Parathyroid adenoma (tissue), 2 donors: ENCODE measurements at regions not wholly inside any gene's neighbourhood (a gene's known extent, or its start where the extent isn't known, plus 50 kb on each side); places are given as distances from the start of the nearest gene placed in this dataset.

Experiments used
- H2AFZ ChIP-seq: fragments of 300-600 bp; sonication (generic); one replicate; pipeline ENCODE4 v1.7.0; 2017; ENCODE audit warnings: antibody characterized with exemption, mild to moderate bottlenecking
- H3K27ac ChIP-seq: fragments of 300-600 bp; sonication (generic); one replicate; pipeline ENCODE4 v1.7.0; 2017
- H3K27me3 ChIP-seq: fragments of 300-600 bp; sonication (generic); one replicate; pipeline ENCODE4 v1.7.0; 2017; ENCODE audit warnings: low read length; ENCODE audit not compliant: control insufficient read depth, insufficient read depth
- H3K36me3 ChIP-seq: fragments of 300-600 bp; sonication (generic); one replicate; pipeline ENCODE4 v1.7.0; 2017; ENCODE audit warnings: low read length; ENCODE audit not compliant: control insufficient read depth, insufficient read depth
- H3K4me1 ChIP-seq: fragments of 300-600 bp; sonication (generic); one replicate; pipeline ENCODE4 v1.7.0; 2017; ENCODE audit warnings: control low read depth
- H3K4me2 ChIP-seq: fragments of 300-600 bp; sonication (generic); one replicate; pipeline ENCODE4 v1.7.0; 2017; ENCODE audit warnings: low read length
- H3K4me3 ChIP-seq: fragments of 300-600 bp; sonication (generic); one replicate; pipeline ENCODE4 v1.7.0; 2017; ENCODE audit warnings: low read depth, low read length
- H3K79me2 ChIP-seq: fragments of 300-600 bp; sonication (generic); one replicate; pipeline ENCODE4 v1.7.0; 2017; ENCODE audit warnings: control low read depth
- H3K9ac ChIP-seq: fragments of 300-600 bp; sonication (generic); one replicate; pipeline ENCODE4 v1.7.0; 2017; ENCODE audit warnings: mild to moderate bottlenecking
- H3K9me3 ChIP-seq: fragments of 300-600 bp; sonication (generic); one replicate; pipeline ENCODE4 v1.7.0; 2017; ENCODE audit warnings: low read length; ENCODE audit not compliant: control insufficient read depth
- CTCF ChIP-seq: fragments of 300-600 bp; sonication (generic); IDR thresholded peaks from one replicate; pipeline ENCODE4 v1.7.0; 2017; ENCODE audit warnings: antibody characterized with exemption, mild to moderate bottlenecking
- donor health status: primary hyperparathyroidism.

DNA sequence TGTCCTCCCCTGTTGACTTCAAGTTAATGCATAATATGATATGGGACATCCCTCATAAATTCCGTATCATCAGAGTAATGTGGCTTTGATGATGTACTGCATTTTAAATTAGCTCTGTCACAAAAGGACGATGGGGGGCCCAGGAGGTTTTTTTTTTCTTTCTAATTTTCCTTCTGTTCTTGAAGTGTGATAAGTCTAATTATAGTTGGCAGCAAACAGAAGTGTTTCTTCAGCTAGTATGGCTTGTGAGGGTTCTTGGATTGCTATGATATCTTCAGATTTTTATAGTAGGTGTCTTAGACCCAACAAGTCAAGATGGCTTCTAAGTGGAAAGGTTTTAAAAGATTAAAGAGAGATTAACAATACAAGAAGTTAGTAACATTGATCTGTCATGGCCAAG is 796.2 kb upstream of the RBFOX1 start:
- H3K4me2 ChIP-seq = no peak overlapping the region
- no peak overlapping the region for H2AFZ ChIP-seq
- no peaks in the 10 kb centered on the region for H3K27me3 ChIP-seq
- no peaks in the 10 kb centered on the region for H3K4me1 ChIP-seq
- no peak for TF ChIP-seq CTCF
- H3K36me3 ChIP-seq = no peaks in the 10 kb centered on the region
- H3K4me3 ChIP-seq = no peak overlapping the region
- no peak overlapping the region for H3K27ac ChIP-seq
- H3K9me3 ChIP-seq = no peaks in the 10 kb centered on the region
- H3K79me2 ChIP-seq = no peaks in the 10 kb centered on the region
- no peak overlapping the region for H3K9ac ChIP-seq

DNA sequence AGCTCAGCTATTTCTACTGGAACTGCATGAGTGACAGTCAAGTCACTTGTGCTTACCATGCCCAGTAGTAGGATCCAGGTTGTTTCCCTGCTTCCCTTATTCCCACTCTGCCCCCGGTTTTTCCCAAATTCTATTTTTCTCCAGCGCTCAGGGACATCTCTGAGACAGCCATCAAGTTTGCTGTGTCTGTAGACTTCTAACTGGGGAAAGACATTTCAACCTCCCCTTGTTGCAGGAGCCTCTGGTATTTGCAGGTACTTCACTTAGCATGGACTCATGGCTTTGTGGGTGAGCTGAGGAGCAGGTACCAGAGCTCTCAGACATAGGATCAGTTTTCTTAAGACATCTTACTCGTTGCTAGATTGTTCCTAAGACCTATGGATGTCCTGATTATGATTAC is 801.6 kb upstream of the RBFOX1 start:
- H3K27ac ChIP-seq = no peak overlapping the region
- H3K9me3 ChIP-seq = no peaks in the 10 kb centered on the region
- no peaks in the 10 kb centered on the region for H3K79me2 ChIP-seq
- H3K27me3 ChIP-seq = no peaks in the 10 kb centered on the region
- H3K4me2 ChIP-seq = no peak overlapping the region
- H3K36me3 ChIP-seq = no peaks in the 10 kb centered on the region
- no peak overlapping the region for H3K9ac ChIP-seq
- H3K4me1 ChIP-seq = no peaks in the 10 kb centered on the region
- H3K4me3 ChIP-seq = no peak overlapping the region
- TF ChIP-seq CTCF = no peak
- no peak overlapping the region for H2AFZ ChIP-seq

GRCh38 chr16:6528217-6528616 is 804.4 kb upstream of the RBFOX1 start:
- Histone ChIP-seq H3K36me3 (no peaks in the 10 kb centered on the region), H3K27me3 (no peaks in the 10 kb centered on the region), H3K4me2 (no peak overlapping the region), H3K4me1 (no peaks in the 10 kb centered on the region), H3K9ac (no peak overlapping the region), H3K27ac (no peak overlapping the region), H3K9me3 (no peaks in the 10 kb centered on the region), H2AFZ (no peak overlapping the region), H3K4me3 (no peak overlapping the region), H3K79me2 (no peaks in the 10 kb centered on the region)
- no peak for TF ChIP-seq CTCF

- H3K27ac ChIP-seq = no peak overlapping the region
- no peak overlapping the region for H3K4me3 ChIP-seq
- H3K9me3 ChIP-seq = no peaks in the 10 kb centered on the region
- H2AFZ ChIP-seq = no peak overlapping the region
- no peak overlapping the region for H3K9ac ChIP-seq
- TF ChIP-seq CTCF = no peak
- H3K4me1 ChIP-seq = no peaks in the 10 kb centered on the region
- no peaks in the 10 kb centered on the region for H3K36me3 ChIP-seq
- no peaks in the 10 kb centered on the region for H3K27me3 ChIP-seq
- no peak overlapping the region for H3K4me2 ChIP-seq
- H3K79me2 ChIP-seq = no peaks in the 10 kb centered on the region
Observed at GRCh38 chr16:6527646-6528045, 805.0 kb upstream of the RBFOX1 start.

DNA sequence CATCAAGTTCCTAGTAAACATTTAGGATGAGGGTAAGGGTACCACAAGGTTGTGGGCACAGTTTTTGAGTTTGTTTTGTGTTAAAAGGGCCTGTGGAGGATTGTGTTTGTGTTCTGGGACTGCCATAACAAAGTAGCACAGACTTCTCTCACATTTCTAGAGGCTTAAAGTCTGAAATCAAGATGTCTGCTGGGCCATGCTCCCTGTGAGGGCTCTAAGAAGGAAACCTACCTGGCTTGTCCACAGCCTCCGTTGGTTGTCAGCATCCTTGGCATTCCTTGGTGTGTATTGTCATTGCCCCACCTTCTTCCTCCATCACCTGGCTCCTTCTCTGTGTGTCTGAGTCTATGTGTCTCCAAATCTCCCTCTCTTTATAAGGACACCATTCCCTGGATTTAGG is 808.1 kb upstream of the RBFOX1 start:
- Histone ChIP-seq H3K9ac (no peak overlapping the region), H3K36me3 (no peaks in the 10 kb centered on the region), H3K27me3 (no peaks in the 10 kb centered on the region), H2AFZ (no peak overlapping the region), H3K4me1 (no peaks in the 10 kb centered on the region), H3K27ac (no peak overlapping the region), H3K4me3 (no peak overlapping the region), H3K4me2 (no peak overlapping the region), H3K79me2 (no peaks in the 10 kb centered on the region), H3K9me3 (no peaks in the 10 kb centered on the region)
- TF ChIP-seq CTCF = no peak
